Panc1 (cell line): ENCODE measurements at regions not wholly inside any gene's neighbourhood (a gene's known extent, or its start where the extent isn't known, plus 50 kb on each side); places are given as distances from the start of the nearest gene placed in this dataset.

ENCODE experiments used
- ATAC-seq: fragments of 200-7000 bp; cut with Tn5 transposase; 2 replicates; pipeline ENCODE4 v1.9.1; 2020; ENCODE audit warnings: mild to moderate bottlenecking, moderate library complexity
- BruUV-seq: library from RNA; stranded (reverse); fragments of 400-500 nt; replicated peaks from 2 replicates; lab custom pipeline; 2021; lab: Mats Ljungman, UMichigan
- CTCF ChIA-PET: fragments of 300-600 bp; sonication (Branson Sonifier 250); formaldehyde crosslinking; loops from one replicate; lab custom pipeline; 2022; ENCODE audit warnings: antibody characterized with exemption; lab: Charles Lee
- POLR2A ChIA-PET: fragments of 300-600 bp; sonication (Branson Sonifier 250); formaldehyde crosslinking; loops from one replicate; lab custom pipeline; 2022; ENCODE audit warnings: antibody characterized with exemption; lab: Charles Lee
- DNase-seq: peaks from one replicate; pipeline ENCODE4 v3.0.0-alpha.2; 2010; ENCODE audit warnings: low read depth, low spot score
- H3K27ac ChIP-seq: 2 replicates; pipeline ENCODE4 v1.5.1; 2011; ENCODE audit warnings: mild to moderate bottlenecking, low read length, inconsistent platforms
- H3K27me3 ChIP-seq: fragments of 200-500 bp; sonication (Bioruptor generic); 2 replicates; pipeline ENCODE4 v1.6.0; 2014; ENCODE audit warnings: low read length, inconsistent platforms; ENCODE audit not compliant: control insufficient read depth, insufficient read depth
- H3K36me3 ChIP-seq: fragments of 200-500 bp; sonication (Bioruptor generic); 2 replicates; pipeline ENCODE4 v1.5.1; 2014; ENCODE audit warnings: inconsistent platforms, mild to moderate bottlenecking, low read length, moderate library complexity; ENCODE audit not compliant: control insufficient read depth, insufficient read depth
- H3K4me1 ChIP-seq: 2 replicates; pipeline ENCODE4 v1.5.1; 2011; ENCODE audit warnings: inconsistent platforms, mild to moderate bottlenecking, low read length, moderate library complexity; ENCODE audit not compliant: control insufficient read depth, insufficient read depth
- H3K4me3 ChIP-seq, 2 experiments: 2 replicates each; pipeline ENCODE4 v1.5.1; 2011 to 2012; ENCODE audit warnings: low read depth in 2 of 2, low read length in 2 of 2, mild to moderate bottlenecking in 2 of 2, inconsistent platforms in 1 of 2, moderate library complexity in 1 of 2
- H3K9me3 ChIP-seq: fragments of 200-500 bp; sonication (Bioruptor generic); 2 replicates; pipeline ENCODE4 v1.5.1; 2014; ENCODE audit warnings: low read depth, mild to moderate bottlenecking, inconsistent platforms, low read length, moderate library complexity; ENCODE audit not compliant: control insufficient read depth, insufficient read depth
- CTCF ChIP-seq: fragments of 450-650 bp; IDR thresholded peaks from 2 replicates; pipeline ENCODE4 v1.5.1; 2017; ENCODE audit warnings: mild to moderate bottlenecking
- POLR2AphosphoS5 ChIP-seq: IDR thresholded peaks from 2 replicates; pipeline ENCODE4 v1.6.1; 2012; ENCODE audit warnings: mild to moderate bottlenecking, low read depth, low read length, moderate library complexity
- REST ChIP-seq, 2 experiments: IDR thresholded peaks; 2 replicates each; pipeline ENCODE4 v1.6.1; 2011 to 2012; ENCODE audit warnings: low read depth in 2 of 2, control low read depth in 1 of 2, low read length in 1 of 2, mild to moderate bottlenecking in 1 of 2, moderate library complexity in 1 of 2; ENCODE audit not compliant: insufficient read depth in 1 of 2
- SIN3A ChIP-seq: IDR thresholded peaks from 2 replicates; pipeline ENCODE4 v1.6.1; 2012; ENCODE audit warnings: low read depth, mild to moderate bottlenecking, low read length, moderate library complexity, borderline replicate concordance; ENCODE audit not compliant: insufficient read depth
- TCF7L2 ChIP-seq: IDR thresholded peaks from 2 replicates; pipeline ENCODE4 v1.6.1; 2011; ENCODE audit warnings: mild to moderate bottlenecking, low read depth, low read length, inconsistent platforms
- in situ Hi-C: cut with HindIII; loops from 2 replicates; pipeline ENCODE4 v1.10.0; 2016; ENCODE audit warnings: low sequenced_read_pairs, low pct_unique_long_range_greater_than_20kb
- intact Hi-C: fragments of 100-400 bp; cut with micrococcal nuclease; formaldehyde crosslinking; loops from one replicate; pipeline ENCODE4 v1.10.0; 2022; ENCODE audit not compliant: unreplicated experiment

GRCh38 chr2:133814890-133815289 is 246.6 kb upstream of the NCKAP5 start:
- in situ Hi-C loops: no loop called here
- CTCF ChIA-PET: no interaction called here
- H3K4me3 ChIP-seq: no peak overlapping the region

GRCh38 chr2:133816037-133816436 is 247.8 kb upstream of the NCKAP5 start:
- ATAC-seq (no peak), DNase-seq (no peak)
- TF ChIP-seq CTCF (no peak), TCF7L2 (no peak), SIN3A (no peak), POLR2AphosphoS5 (no peak), REST (IDR thresholded peaks at IDR 0.05; ENCODE audit: insufficient read depth in 1 of 2, low read depth in 2 of 2, low read length in 1 of 2) (no peak)
- intact Hi-C loops: no loop called here
- Histone ChIP-seq H3K36me3 (no peaks in the 10 kb centered on the region), H3K27ac (no peak overlapping the region), H3K27me3 (no peaks in the 10 kb centered on the region), H3K4me3 (no peak overlapping the region), H3K4me1 (no peaks in the 10 kb centered on the region), H3K9me3 (no peaks in the 10 kb centered on the region)
- ChIA-PET CTCF (no interaction called here), POLR2A (no interaction called here)
- no TSS peak for BruUV-seq
- in situ Hi-C loops: no loop called here

More at GRCh38 chr2:133814890-133815289, 246.6 kb upstream of the NCKAP5 start:
- intact Hi-C loops: no loop called here
- ATAC-seq (no peak), DNase-seq (no peak)
- H3K4me1 ChIP-seq: no peaks in the 10 kb centered on the region
- no TSS peak for BruUV-seq
- POLR2A ChIA-PET: no interaction called here
- no peaks in the 10 kb centered on the region for H3K9me3 ChIP-seq
- H3K27ac ChIP-seq: no peak overlapping the region
- no peaks in the 10 kb centered on the region for H3K36me3 ChIP-seq
- TF ChIP-seq POLR2AphosphoS5 (no peak), REST (IDR thresholded peaks at IDR 0.05; ENCODE audit: insufficient read depth in 1 of 2, low read depth in 2 of 2, low read length in 1 of 2) (no peak), SIN3A (no peak), CTCF (no peak), TCF7L2 (no peak)
- H3K27me3 ChIP-seq: no peaks in the 10 kb centered on the region
